GM18867 (cell line): ENCODE measurements at regions not wholly inside any gene's neighbourhood (a gene's known extent, or its start where the extent isn't known, plus 50 kb on each side); places are given as distances from the start of the nearest gene placed in this dataset.

Experiments
- ATAC-seq: cut with Tn5 transposase; IDR thresholded peaks from one replicate; pipeline ENCODE4 v1.9.1; 2021; ENCODE audit warnings: mild to moderate bottlenecking, moderate library complexity; ENCODE audit not compliant: unreplicated experiment

- ATAC-seq: peak; percentile 58
Observed at GRCh38 chr14:32254952-32255679, 52.0 kb upstream of the RNU6-8 start.

GRCh38 chr14:32255789-32256188, 52.7 kb upstream of the RNU6-8 start:
- ATAC-seq: no peak

- ATAC-seq: no peak
Observed at GRCh38 chr14:32256576-32256975, 53.5 kb upstream of the RNU6-8 start.

- ATAC-seq: no peak
Observed at GRCh38 chr14:32258336-32258993, 55.4 kb upstream of the RNU6-8 start.

- ATAC-seq: peak; percentile 77
Observed at GRCh38 chr14:32259368-32260013, 56.4 kb upstream of the RNU6-8 start.

- no peak for ATAC-seq
Observed at GRCh38 chr14:32263939-32264567, 61.0 kb upstream of the RNU6-8 start.

GRCh38 chr14:32265584-32265983, 62.5 kb upstream of the RNU6-8 start:
- ATAC-seq: no peak

GRCh38 chr14:32277998-32278397, 51.1 kb upstream of the AKAP6 start:
- ATAC-seq: no peak
